GM18909 (cell line): ENCODE measurements at regions not wholly inside any gene's neighbourhood (a gene's known extent, or its start where the extent isn't known, plus 50 kb on each side); places are given as distances from the start of the nearest gene placed in this dataset.
"Not testable (repeated sequence)": the region's sequence is repeated elsewhere in the genome, so short reads cannot be mapped to it uniquely, and the experiment has no call there.

Source experiments
- ATAC-seq: cut with Tn5 transposase; IDR thresholded peaks from one replicate; pipeline ENCODE4 v1.9.1; 2021; ENCODE audit warnings: mild to moderate bottlenecking; ENCODE audit not compliant: unreplicated experiment, poor library complexity

GRCh38 chr18:47729356-47729755 is 201.1 kb downstream of the SMAD2 start:
- no peak for ATAC-seq

- ATAC-seq = no peak
Observed at GRCh38 chr18:47728921-47729320, 201.5 kb downstream of the SMAD2 start.

GRCh38 chr18:47727409-47727808 is 203.1 kb downstream of the SMAD2 start:
- no peak for ATAC-seq

GRCh38 chr18:47726550-47726949 is 203.9 kb downstream of the SMAD2 start:
- ATAC-seq = no peak

- ATAC-seq = no peak
Observed at GRCh38 chr18:47725656-47726055, 204.8 kb downstream of the SMAD2 start.

GRCh38 chr18:47724186-47724975 is 206.1 kb downstream of the SMAD2 start:
- ATAC-seq = no peak

- ATAC-seq = no peak
Observed at GRCh38 chr18:47721876-47722275, 208.6 kb downstream of the SMAD2 start.

GRCh38 chr18:47720741-47721140 is 209.7 kb downstream of the SMAD2 start:
- ATAC-seq = no peak

- ATAC-seq = no peak
Observed at GRCh38 chr18:47719096-47719780, 211.2 kb downstream of the SMAD2 start.

- no peak for ATAC-seq
Observed at GRCh38 chr18:47718646-47719045, 211.8 kb downstream of the SMAD2 start.

GRCh38 chr18:47717257-47717656 is 213.2 kb downstream of the SMAD2 start:
- no peak for ATAC-seq

- no peak for ATAC-seq
Observed at GRCh38 chr18:47716632-47717185, 213.8 kb downstream of the SMAD2 start.

- no peak for ATAC-seq
Observed at GRCh38 chr18:47710451-47710850, 220.0 kb downstream of the SMAD2 start.

- ATAC-seq = no peak
Observed at GRCh38 chr18:47709556-47709955, 220.9 kb downstream of the SMAD2 start.

GRCh38 chr18:47708206-47708605 is 222.3 kb downstream of the SMAD2 start:
- no peak for ATAC-seq

GRCh38 chr18:47701134-47701533 is 229.3 kb downstream of the SMAD2 start:
- no peak for ATAC-seq

- no peak for ATAC-seq
Observed at GRCh38 chr18:47696870-47697269, 233.6 kb downstream of the SMAD2 start.

GRCh38 chr18:47691611-47692010 is 238.8 kb downstream of the SMAD2 start:
- no peak for ATAC-seq

- ATAC-seq = not testable (repeated sequence)
Observed at GRCh38 chr18:47690778-47691177, 239.7 kb downstream of the SMAD2 start.

GRCh38 chr18:47689371-47689770 is 241.1 kb downstream of the SMAD2 start:
- no peak for ATAC-seq

- ATAC-seq = no peak
Observed at GRCh38 chr18:47686806-47687205, 243.7 kb downstream of the SMAD2 start.
